ENCODE measurements at regions not wholly inside any gene's neighbourhood (a gene's known extent, or its start where the extent isn't known, plus 50 kb on each side); places are given as distances from the start of the nearest gene placed in this dataset.
A peak's percentile ranks its signal among the peaks of the same experiment; 100 is the strongest.
"Not testable (repeated sequence)": the region's sequence is repeated elsewhere in the genome, so short reads cannot be mapped to it uniquely, and the experiment has no call there.

- no peaks in the 10 kb centered on the region for H3K27me3 ChIP-seq (ENCODE audit: control insufficient read depth in 3 of 3, insufficient read depth in 3 of 3, low read length in 3 of 3)
- no peaks in the 10 kb centered on the region for H3K9me3 ChIP-seq (ENCODE audit: control insufficient read depth in 3 of 3, low read length in 3 of 3)
- H3K9ac ChIP-seq (ENCODE audit: low read depth in 1 of 3, low read length in 3 of 3) = no peak overlapping the region
- H3K27ac ChIP-seq (ENCODE audit: low read depth, low read length) = no peak overlapping the region
- no peaks in the 10 kb centered on the region for H3K36me3 ChIP-seq (ENCODE audit: control insufficient read depth in 3 of 3, insufficient read depth in 3 of 3, low read length in 3 of 3)
- H3K4me1 ChIP-seq (ENCODE audit: control insufficient read depth in 3 of 3, insufficient read depth in 3 of 3, low read length in 3 of 3) = no peaks in the 10 kb centered on the region
- no peak overlapping the region for H3K4me3 ChIP-seq (ENCODE audit: low read length in 3 of 3)
Observed at GRCh38 chr7:39838326-39838725, 111.7 kb upstream of the CDK13 start.

GRCh38 chr7:39845006-39845405 is 105.0 kb upstream of the CDK13 start:
- Histone ChIP-seq H3K9ac (ENCODE audit: low read depth in 1 of 3, low read length in 3 of 3) (no peak overlapping the region), H3K36me3 (ENCODE audit: control insufficient read depth in 3 of 3, insufficient read depth in 3 of 3, low read length in 3 of 3) (no peaks in the 10 kb centered on the region), H3K27ac (ENCODE audit: low read depth, low read length) (no peak overlapping the region), H3K4me3 (ENCODE audit: low read length in 3 of 3) (no peak overlapping the region), H3K9me3 (ENCODE audit: control insufficient read depth in 3 of 3, low read length in 3 of 3) (no peaks in the 10 kb centered on the region), H3K4me1 (ENCODE audit: control insufficient read depth in 3 of 3, insufficient read depth in 3 of 3, low read length in 3 of 3) (no peaks in the 10 kb centered on the region), H3K27me3 (ENCODE audit: control insufficient read depth in 3 of 3, insufficient read depth in 3 of 3, low read length in 3 of 3) (no peaks in the 10 kb centered on the region)

GRCh38 chr7:39847227-39847626 is 102.8 kb upstream of the CDK13 start:
- Histone ChIP-seq H3K27ac (ENCODE audit: low read depth, low read length) (no peak overlapping the region), H3K4me3 (ENCODE audit: low read length in 3 of 3) (no peak overlapping the region), H3K9me3 (ENCODE audit: control insufficient read depth in 3 of 3, low read length in 3 of 3) (no peaks in the 10 kb centered on the region), H3K27me3 (ENCODE audit: control insufficient read depth in 3 of 3, insufficient read depth in 3 of 3, low read length in 3 of 3) (no peaks in the 10 kb centered on the region), H3K4me1 (ENCODE audit: control insufficient read depth in 3 of 3, insufficient read depth in 3 of 3, low read length in 3 of 3) (no peaks in the 10 kb centered on the region), H3K36me3 (ENCODE audit: control insufficient read depth in 3 of 3, insufficient read depth in 3 of 3, low read length in 3 of 3) (no peaks in the 10 kb centered on the region), H3K9ac (ENCODE audit: low read depth in 1 of 3, low read length in 3 of 3) (no peak overlapping the region)

GRCh38 chr7:39851466-39852045 is 98.5 kb upstream of the CDK13 start:
- Histone ChIP-seq H3K9ac (ENCODE audit: low read depth in 1 of 3, low read length in 3 of 3) (no peak overlapping the region), H3K4me1 (ENCODE audit: control insufficient read depth in 3 of 3, insufficient read depth in 3 of 3, low read length in 3 of 3) (no peaks in the 10 kb centered on the region), H3K4me3 (ENCODE audit: low read length in 3 of 3) (no peak overlapping the region), H3K27me3 (ENCODE audit: control insufficient read depth in 3 of 3, insufficient read depth in 3 of 3, low read length in 3 of 3) (no peaks in the 10 kb centered on the region), H3K27ac (ENCODE audit: low read depth, low read length) (no peak overlapping the region), H3K36me3 (ENCODE audit: control insufficient read depth in 3 of 3, insufficient read depth in 3 of 3, low read length in 3 of 3) (no peaks in the 10 kb centered on the region), H3K9me3 (ENCODE audit: control insufficient read depth in 3 of 3, low read length in 3 of 3) (no peaks in the 10 kb centered on the region)

GRCh38 chr7:39854616-39855324 is 95.3 kb upstream of the CDK13 start:
- H3K9me3 ChIP-seq (ENCODE audit: control insufficient read depth in 3 of 3, low read length in 3 of 3); H3K27me3 ChIP-seq (ENCODE audit: control insufficient read depth in 3 of 3, insufficient read depth in 3 of 3, low read length in 3 of 3); H3K36me3 ChIP-seq (ENCODE audit: control insufficient read depth in 3 of 3, insufficient read depth in 3 of 3, low read length in 3 of 3); H3K4me1 ChIP-seq (ENCODE audit: control insufficient read depth in 3 of 3, insufficient read depth in 3 of 3, low read length in 3 of 3); H3K27ac ChIP-seq (ENCODE audit: low read depth, low read length): not testable (repeated sequence)
- Histone ChIP-seq H3K9ac (ENCODE audit: low read depth in 1 of 3, low read length in 3 of 3) (peak overlapping the region in 1 of 3 donors; percentile 33), H3K4me3 (ENCODE audit: low read length in 3 of 3) (peak overlapping the region; percentile 54 to 64 (median 60))

- Histone ChIP-seq H3K36me3 (ENCODE audit: control insufficient read depth in 3 of 3, insufficient read depth in 3 of 3, low read length in 3 of 3) (no peaks in the 10 kb centered on the region), H3K27me3 (ENCODE audit: control insufficient read depth in 3 of 3, insufficient read depth in 3 of 3, low read length in 3 of 3) (no peaks in the 10 kb centered on the region), H3K4me1 (ENCODE audit: control insufficient read depth in 3 of 3, insufficient read depth in 3 of 3, low read length in 3 of 3) (no peaks in the 10 kb centered on the region), H3K27ac (ENCODE audit: low read depth, low read length) (no peak overlapping the region), H3K9me3 (ENCODE audit: control insufficient read depth in 3 of 3, low read length in 3 of 3) (no peaks in the 10 kb centered on the region), H3K4me3 (ENCODE audit: low read length in 3 of 3) (peak overlapping the region; percentile 28 to 64 (median 60)), H3K9ac (ENCODE audit: low read depth in 1 of 3, low read length in 3 of 3) (peak overlapping the region in 1 of 3 donors; percentile 33)
Observed at GRCh38 chr7:39855325-39855674, 94.8 kb upstream of the CDK13 start.

- not testable (repeated sequence) for H3K36me3 ChIP-seq (ENCODE audit: control insufficient read depth in 3 of 3, insufficient read depth in 3 of 3, low read length in 3 of 3)
Observed at GRCh38 chr7:39863675-39864322, 86.3 kb upstream of the CDK13 start.

GRCh38 chr7:39869888-39870522 is 80.1 kb upstream of the CDK13 start:
- H3K9me3 ChIP-seq (ENCODE audit: control insufficient read depth in 3 of 3, low read length in 3 of 3); H3K9ac ChIP-seq (ENCODE audit: low read depth in 1 of 3, low read length in 3 of 3); H3K4me3 ChIP-seq (ENCODE audit: low read length in 3 of 3); H3K27ac ChIP-seq (ENCODE audit: low read depth, low read length); H3K27me3 ChIP-seq (ENCODE audit: control insufficient read depth in 3 of 3, insufficient read depth in 3 of 3, low read length in 3 of 3); H3K4me1 ChIP-seq (ENCODE audit: control insufficient read depth in 3 of 3, insufficient read depth in 3 of 3, low read length in 3 of 3); H3K36me3 ChIP-seq (ENCODE audit: control insufficient read depth in 3 of 3, insufficient read depth in 3 of 3, low read length in 3 of 3): not testable (repeated sequence)

More at GRCh38 chr7:39863675-39864322, 86.3 kb upstream of the CDK13 start:
- not testable (repeated sequence) for H3K9me3 ChIP-seq (ENCODE audit: control insufficient read depth in 3 of 3, low read length in 3 of 3); H3K9ac ChIP-seq (ENCODE audit: low read depth in 1 of 3, low read length in 3 of 3); H3K27me3 ChIP-seq (ENCODE audit: control insufficient read depth in 3 of 3, insufficient read depth in 3 of 3, low read length in 3 of 3); H3K27ac ChIP-seq (ENCODE audit: low read depth, low read length); H3K4me3 ChIP-seq (ENCODE audit: low read length in 3 of 3); H3K4me1 ChIP-seq (ENCODE audit: control insufficient read depth in 3 of 3, insufficient read depth in 3 of 3, low read length in 3 of 3)

GRCh38 chr7:39871610-39872009 is 78.4 kb upstream of the CDK13 start:
- not testable (repeated sequence) for H3K4me3 ChIP-seq (ENCODE audit: low read length in 3 of 3); H3K4me1 ChIP-seq (ENCODE audit: control insufficient read depth in 3 of 3, insufficient read depth in 3 of 3, low read length in 3 of 3); H3K27ac ChIP-seq (ENCODE audit: low read depth, low read length); H3K9me3 ChIP-seq (ENCODE audit: control insufficient read depth in 3 of 3, low read length in 3 of 3); H3K27me3 ChIP-seq (ENCODE audit: control insufficient read depth in 3 of 3, insufficient read depth in 3 of 3, low read length in 3 of 3); H3K9ac ChIP-seq (ENCODE audit: low read depth in 1 of 3, low read length in 3 of 3); H3K36me3 ChIP-seq (ENCODE audit: control insufficient read depth in 3 of 3, insufficient read depth in 3 of 3, low read length in 3 of 3)

GRCh38 chr7:39880556-39880955 is 69.5 kb upstream of the CDK13 start:
- Histone ChIP-seq H3K9me3 (ENCODE audit: control insufficient read depth in 3 of 3, low read length in 3 of 3) (no peaks in the 10 kb centered on the region), H3K4me3 (ENCODE audit: low read length in 3 of 3) (no peak overlapping the region), H3K27me3 (ENCODE audit: control insufficient read depth in 3 of 3, insufficient read depth in 3 of 3, low read length in 3 of 3) (no peaks in the 10 kb centered on the region), H3K4me1 (ENCODE audit: control insufficient read depth in 3 of 3, insufficient read depth in 3 of 3, low read length in 3 of 3) (no peaks in the 10 kb centered on the region), H3K9ac (ENCODE audit: low read depth in 1 of 3, low read length in 3 of 3) (no peak overlapping the region), H3K27ac (ENCODE audit: low read depth, low read length) (no peak overlapping the region), H3K36me3 (ENCODE audit: control insufficient read depth in 3 of 3, insufficient read depth in 3 of 3, low read length in 3 of 3) (no peaks in the 10 kb centered on the region)
